ENCODE measurements at regions not wholly inside any gene's neighbourhood (a gene's known extent, or its start where the extent isn't known, plus 50 kb on each side); places are given as distances from the start of the nearest gene placed in this dataset.

- DNase-seq: no peak
- Mint-ChIP-seq H3K9me3 (ENCODE audit: unreplicated experiment) (no peaks in the 10 kb centered on the region), H3K4me1 (ENCODE audit: low read depth, unreplicated experiment) (no peaks in the 10 kb centered on the region), H3K4me3 (ENCODE audit: unreplicated experiment) (no peak overlapping the region), H3K27me3 (ENCODE audit: unreplicated experiment) (no peaks in the 10 kb centered on the region), H3K27ac (ENCODE audit: unreplicated experiment) (no peak overlapping the region), H3K36me3 (ENCODE audit: unreplicated experiment) (no peaks in the 10 kb centered on the region)
- no peak for TF ChIP-seq CTCF (IDR thresholded peaks at IDR 0.05; ENCODE audit: partially characterized antibody, unreplicated experiment)
Measured at GRCh38 chr2:175630280-175631244, 371.5 kb downstream of the LNPK start.

GRCh38 chr2:175628243-175628642 lies 373.8 kb downstream of the LNPK start:
- no peak overlapping the region for H3K27ac Mint-ChIP-seq (ENCODE audit: unreplicated experiment)
- H3K9me3 Mint-ChIP-seq (ENCODE audit: unreplicated experiment): no peaks in the 10 kb centered on the region
- no peak for TF ChIP-seq CTCF (IDR thresholded peaks at IDR 0.05; ENCODE audit: partially characterized antibody, unreplicated experiment)
- H3K4me1 Mint-ChIP-seq (ENCODE audit: low read depth, unreplicated experiment): peaks cover 5% of the 10 kb centered on the region
- no peak for DNase-seq
- H3K36me3 Mint-ChIP-seq (ENCODE audit: unreplicated experiment): no peaks in the 10 kb centered on the region
- H3K4me3 Mint-ChIP-seq (ENCODE audit: unreplicated experiment): no peak overlapping the region
- H3K27me3 Mint-ChIP-seq (ENCODE audit: unreplicated experiment): no peaks in the 10 kb centered on the region

GRCh38 chr2:175627405-175627804 lies 374.7 kb downstream of the LNPK start:
- Mint-ChIP-seq H3K36me3 (ENCODE audit: unreplicated experiment) (no peaks in the 10 kb centered on the region), H3K27ac (ENCODE audit: unreplicated experiment) (no peak overlapping the region), H3K4me3 (ENCODE audit: unreplicated experiment) (no peak overlapping the region), H3K4me1 (ENCODE audit: low read depth, unreplicated experiment) (peaks cover 5% of the 10 kb centered on the region), H3K27me3 (ENCODE audit: unreplicated experiment) (peaks cover 1% of the 10 kb centered on the region), H3K9me3 (ENCODE audit: unreplicated experiment) (peaks cover 2% of the 10 kb centered on the region)
- TF ChIP-seq CTCF (IDR thresholded peaks at IDR 0.05; ENCODE audit: partially characterized antibody, unreplicated experiment): no peak
- DNase-seq: no peak

GRCh38 chr2:175626796-175627195 lies 375.3 kb downstream of the LNPK start:
- Mint-ChIP-seq H3K27me3 (ENCODE audit: unreplicated experiment) (peaks cover 1% of the 10 kb centered on the region), H3K36me3 (ENCODE audit: unreplicated experiment) (no peaks in the 10 kb centered on the region), H3K27ac (ENCODE audit: unreplicated experiment) (no peak overlapping the region), H3K9me3 (ENCODE audit: unreplicated experiment) (peaks cover 3% of the 10 kb centered on the region), H3K4me3 (ENCODE audit: unreplicated experiment) (no peak overlapping the region), H3K4me1 (ENCODE audit: low read depth, unreplicated experiment) (peaks cover 5% of the 10 kb centered on the region)
- no peak for TF ChIP-seq CTCF (IDR thresholded peaks at IDR 0.05; ENCODE audit: partially characterized antibody, unreplicated experiment)
- DNase-seq: no peak

- DNase-seq: no peak
- no peak overlapping the region for H3K27ac Mint-ChIP-seq (ENCODE audit: unreplicated experiment)
- peaks cover 3% of the 10 kb centered on the region for H3K9me3 Mint-ChIP-seq (ENCODE audit: unreplicated experiment)
- peaks cover 1% of the 10 kb centered on the region for H3K27me3 Mint-ChIP-seq (ENCODE audit: unreplicated experiment)
- H3K36me3 Mint-ChIP-seq (ENCODE audit: unreplicated experiment): no peaks in the 10 kb centered on the region
- H3K4me3 Mint-ChIP-seq (ENCODE audit: unreplicated experiment): no peak overlapping the region
- no peak for TF ChIP-seq CTCF (IDR thresholded peaks at IDR 0.05; ENCODE audit: partially characterized antibody, unreplicated experiment)
- H3K4me1 Mint-ChIP-seq (ENCODE audit: low read depth, unreplicated experiment): peaks cover 9% of the 10 kb centered on the region
Measured at GRCh38 chr2:175624785-175625184, 377.3 kb downstream of the LNPK start.
